GM21786 (cell line): ENCODE measurements at regions not wholly inside any gene's neighbourhood (a gene's known extent, or its start where the extent isn't known, plus 50 kb on each side); places are given as distances from the start of the nearest gene placed in this dataset.
"Not testable (repeated sequence)": the region's sequence is repeated elsewhere in the genome, so short reads cannot be mapped to it uniquely, and the experiment has no call there.

Source experiments
- ATAC-seq: cut with Tn5 transposase; IDR thresholded peaks from one replicate; pipeline ENCODE4 v1.9.1; 2021; ENCODE audit not compliant: unreplicated experiment

DNA sequence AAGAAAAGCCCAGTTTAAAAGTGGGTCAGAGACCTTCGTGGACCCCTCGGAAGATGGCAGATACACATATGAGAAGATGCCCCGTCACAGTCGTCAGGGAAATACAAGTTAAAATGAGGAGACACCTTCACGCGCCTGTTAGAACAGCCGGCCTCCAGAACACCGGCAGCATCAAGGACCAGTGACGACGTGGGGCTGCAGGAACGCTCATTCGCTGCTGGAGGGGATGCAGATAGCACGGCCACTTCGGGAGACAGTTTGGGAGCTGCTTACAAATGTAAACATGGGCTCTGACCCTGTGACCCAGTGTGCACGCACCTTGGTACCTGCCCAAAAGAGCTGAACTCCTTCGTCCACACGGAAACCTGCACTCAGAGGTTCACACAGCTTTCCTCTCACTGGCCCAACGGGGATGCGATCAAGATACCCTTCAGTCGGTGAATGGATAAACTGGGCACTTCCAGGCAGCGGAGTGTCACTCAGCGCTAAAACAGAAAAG is 83.7 kb upstream of the CTDP1 start:
- ATAC-seq = no peak

DNA sequence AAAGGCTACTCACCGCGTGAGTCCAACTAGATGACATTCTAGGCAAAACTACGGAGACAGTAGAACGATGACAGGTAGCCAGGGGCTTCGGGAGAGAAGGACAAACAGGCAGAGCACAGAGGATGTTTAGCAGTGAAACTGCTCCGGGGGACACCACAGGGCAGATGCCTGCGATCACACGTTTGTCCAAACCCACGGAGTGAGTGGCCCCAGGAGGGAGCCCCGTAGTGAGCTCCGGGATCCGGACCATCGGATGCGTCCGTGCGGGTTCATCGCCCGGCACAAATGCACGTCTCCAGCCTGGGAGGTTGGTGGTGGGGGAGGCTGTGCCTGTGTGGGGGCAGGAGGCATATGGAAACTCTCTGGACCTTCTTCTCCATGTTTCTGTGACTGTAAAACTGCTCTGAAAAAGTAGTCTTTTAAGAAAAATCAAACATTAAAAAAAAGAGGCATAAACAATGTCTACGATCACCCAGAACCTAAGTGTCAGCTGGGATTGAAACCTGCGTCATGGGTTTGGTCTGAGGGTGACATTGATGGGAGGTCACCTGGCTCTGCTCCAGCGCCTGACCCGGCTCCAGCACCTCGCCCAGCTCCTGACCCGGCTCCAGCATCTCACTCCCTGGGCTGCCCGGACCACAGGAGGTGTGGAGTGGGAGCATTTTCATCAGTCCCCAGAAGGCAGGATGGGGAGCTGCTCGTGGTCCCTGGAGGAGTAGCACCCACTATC is 83.0 kb upstream of the CTDP1 start:
- ATAC-seq = no peak

- no peak for ATAC-seq
Observed at GRCh38 chr18:79597176-79597830, 82.3 kb upstream of the CTDP1 start.

- no peak for ATAC-seq
Observed at GRCh38 chr18:79597831-79598632, 81.6 kb upstream of the CTDP1 start.

GRCh38 chr18:79598633-79599175 is 80.9 kb upstream of the CTDP1 start:
- no peak for ATAC-seq

GRCh38 chr18:79599441-79599931 is 80.1 kb upstream of the CTDP1 start:
- no peak for ATAC-seq

DNA sequence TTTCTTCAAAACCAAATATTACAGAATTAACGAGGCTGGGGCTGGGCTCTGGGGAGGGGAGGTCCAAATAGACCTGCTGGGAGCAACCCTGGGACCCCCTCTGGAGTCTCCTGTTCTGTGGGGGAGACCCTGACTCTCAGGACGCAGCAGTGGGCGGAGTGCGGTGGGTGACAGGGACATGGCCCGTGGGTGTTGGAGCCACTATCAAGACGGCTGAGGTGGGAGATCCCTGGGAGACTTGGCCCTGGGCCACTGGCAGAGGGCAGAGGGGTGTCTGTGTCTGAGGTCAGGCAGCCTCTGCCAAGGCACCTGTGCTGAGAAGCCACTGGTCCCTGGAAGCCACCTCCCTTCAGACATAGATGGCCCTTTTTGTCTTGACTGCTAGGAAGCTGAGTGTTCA is 79.5 kb upstream of the CTDP1 start:
- no peak for ATAC-seq

- no peak for ATAC-seq
Observed at GRCh38 chr18:79600596-79600995, 79.0 kb upstream of the CTDP1 start.

GRCh38 chr18:79601234-79601633 is 78.4 kb upstream of the CTDP1 start:
- no peak for ATAC-seq

GRCh38 chr18:79603321-79604204 is 76.0 kb upstream of the CTDP1 start:
- no peak for ATAC-seq

DNA sequence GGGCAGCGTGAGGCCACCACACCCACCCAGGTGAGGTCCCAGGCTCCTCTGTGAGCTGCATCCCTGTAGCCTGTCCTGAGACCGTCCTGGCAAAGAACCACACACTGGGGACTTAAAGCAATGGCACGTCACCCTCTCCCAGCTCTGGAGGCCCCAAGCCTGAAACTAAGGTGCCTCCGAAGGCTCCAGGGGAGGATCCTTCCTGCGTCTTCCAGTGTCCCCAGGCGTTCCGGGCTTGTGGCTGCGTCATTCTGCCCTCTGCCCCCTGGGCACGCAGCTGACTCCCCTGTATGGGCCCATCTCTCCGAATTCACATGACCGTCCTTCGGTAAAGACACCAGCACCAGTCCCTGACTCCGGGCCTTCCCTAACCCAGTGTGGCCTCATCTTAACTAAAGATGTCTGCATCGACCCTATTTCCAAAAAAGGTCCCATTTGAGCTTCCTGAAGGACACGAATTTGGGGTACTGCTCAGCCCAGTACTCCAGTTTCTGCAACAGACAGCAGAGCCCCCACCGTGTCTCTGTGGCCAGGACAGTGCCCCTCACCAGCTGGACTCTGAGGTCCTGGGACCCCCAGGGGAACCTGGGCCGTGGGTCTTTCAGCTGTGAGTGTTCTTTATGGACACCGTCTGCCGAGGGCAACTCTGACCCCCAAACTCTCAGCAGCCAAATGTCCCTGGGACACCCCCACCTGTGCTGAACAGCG is 75.2 kb upstream of the CTDP1 start:
- no peak for ATAC-seq

DNA sequence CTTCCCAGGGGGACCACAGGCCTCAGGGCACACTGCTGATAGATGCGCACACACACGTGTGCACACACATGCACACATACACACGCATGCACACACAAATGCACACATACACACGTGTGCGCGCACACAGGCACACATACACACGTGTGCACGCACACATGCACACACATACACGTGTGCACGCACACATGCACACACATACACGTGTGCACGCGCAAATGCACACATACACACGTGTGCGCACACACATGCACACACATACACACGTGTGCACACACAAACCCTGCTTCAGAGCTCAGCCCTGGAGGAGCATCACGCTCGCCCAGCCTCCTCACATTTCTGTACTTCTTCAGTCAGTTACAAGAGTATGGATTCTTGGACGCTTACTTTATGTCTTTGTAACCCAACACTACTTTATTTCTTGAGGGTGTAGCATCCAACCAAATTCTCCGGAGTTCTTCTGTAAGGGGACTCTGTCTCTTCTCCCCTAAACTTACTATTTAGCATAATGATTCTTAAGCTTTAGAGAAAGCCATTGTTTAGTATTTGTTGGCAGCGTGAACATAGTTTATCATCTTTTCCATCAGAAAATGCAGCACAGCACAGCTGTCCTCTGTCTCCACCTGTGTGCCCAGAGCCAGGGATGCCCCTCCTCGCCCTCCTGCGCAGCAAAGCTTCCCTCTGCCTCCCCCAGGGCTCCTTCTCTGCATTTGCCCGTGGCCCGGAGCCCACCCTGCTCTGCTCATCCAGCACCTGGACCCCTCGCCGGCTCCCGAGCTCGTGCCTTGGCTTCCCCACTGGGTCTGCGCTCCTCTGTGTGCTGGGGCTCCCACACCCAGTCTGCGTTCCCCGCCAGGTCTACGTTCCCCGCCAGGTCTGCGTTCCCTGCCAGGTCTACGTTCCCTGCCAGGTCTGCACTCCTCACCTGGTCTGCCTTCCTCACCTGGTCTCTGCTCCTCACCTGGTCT is 74.4 kb upstream of the CTDP1 start:
- ATAC-seq = no peak

- not testable (repeated sequence) for ATAC-seq
Observed at GRCh38 chr18:79606071-79606470, 73.5 kb upstream of the CTDP1 start.

DNA sequence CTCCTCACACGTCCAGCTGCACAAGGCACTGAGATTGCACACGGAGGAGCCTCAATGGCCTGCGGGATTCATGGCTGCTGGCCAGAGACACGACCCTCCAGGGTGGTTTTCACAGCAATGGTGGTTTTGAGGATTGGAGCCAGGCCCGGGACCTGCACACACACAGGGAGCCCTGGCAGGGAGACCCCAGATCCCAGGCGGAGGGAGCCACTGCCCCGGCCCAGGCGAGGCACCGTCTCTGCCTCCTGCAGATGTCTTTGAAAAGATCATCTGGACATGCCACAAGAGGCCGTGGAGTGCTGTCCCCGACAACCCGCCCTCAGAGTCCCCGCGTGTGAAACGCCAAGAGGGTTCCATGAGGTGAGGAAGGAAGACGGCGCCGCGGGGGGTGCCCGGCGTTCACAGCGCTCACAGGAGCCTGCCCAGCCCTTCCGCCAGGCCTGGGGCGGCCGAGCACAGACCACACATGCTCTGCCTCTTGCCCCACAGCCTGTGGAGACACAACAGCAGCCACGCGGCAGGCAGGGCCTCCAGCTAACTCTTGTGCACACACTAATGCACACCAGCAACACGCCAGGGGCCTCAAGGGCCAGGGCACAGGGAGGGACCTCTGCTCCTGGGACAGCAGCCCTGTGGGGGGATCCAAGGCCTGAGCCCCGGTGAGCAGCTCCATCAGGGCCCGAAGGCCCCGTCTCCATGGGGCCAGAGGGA is 72.8 kb upstream of the CTDP1 start:
- ATAC-seq = no peak

GRCh38 chr18:79607361-79607952 is 72.1 kb upstream of the CTDP1 start:
- ATAC-seq = no peak

DNA sequence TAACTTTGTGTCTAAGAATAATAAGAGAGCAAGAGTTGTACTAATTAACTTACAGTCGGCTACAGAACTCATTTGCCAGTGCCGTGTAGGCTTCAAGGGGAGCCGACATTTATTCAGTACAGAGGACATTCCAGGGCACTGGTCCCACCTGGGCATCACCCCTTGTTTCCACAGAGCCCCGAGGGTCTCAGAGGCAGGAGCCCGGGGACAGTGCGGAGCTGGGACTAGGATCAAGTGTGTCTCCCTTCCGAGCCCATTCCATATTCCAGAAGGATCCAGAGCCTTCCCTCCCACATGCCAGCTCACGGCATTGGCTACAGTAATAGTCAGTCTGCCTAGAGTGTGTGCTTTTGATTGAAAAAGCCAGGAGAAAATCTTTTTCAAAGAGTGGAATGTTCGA is 71.5 kb upstream of the CTDP1 start:
- ATAC-seq = no peak

- ATAC-seq = no peak
Observed at GRCh38 chr18:79608535-79608934, 71.1 kb upstream of the CTDP1 start.
